ENCODE measurements at regions not wholly inside any gene's neighbourhood (a gene's known extent, or its start where the extent isn't known, plus 50 kb on each side); places are given as distances from the start of the nearest gene placed in this dataset.

GRCh38 chr7:79691074-79691473 lies 237.6 kb upstream of the MAGI2 start:
- TF ChIP-seq TAF1 (IDR thresholded peaks at IDR 0.05; ENCODE audit: borderline replicate concordance, low read depth, low read length) (no peak), POLR2AphosphoS5 (IDR thresholded peaks at IDR 0.05; ENCODE audit: low read depth, low read length) (no peak)

Data from GM12892 (cell line).